ENCODE measurements at regions not wholly inside any gene's neighbourhood (a gene's known extent, or its start where the extent isn't known, plus 50 kb on each side); places are given as distances from the start of the nearest gene placed in this dataset.

DNA sequence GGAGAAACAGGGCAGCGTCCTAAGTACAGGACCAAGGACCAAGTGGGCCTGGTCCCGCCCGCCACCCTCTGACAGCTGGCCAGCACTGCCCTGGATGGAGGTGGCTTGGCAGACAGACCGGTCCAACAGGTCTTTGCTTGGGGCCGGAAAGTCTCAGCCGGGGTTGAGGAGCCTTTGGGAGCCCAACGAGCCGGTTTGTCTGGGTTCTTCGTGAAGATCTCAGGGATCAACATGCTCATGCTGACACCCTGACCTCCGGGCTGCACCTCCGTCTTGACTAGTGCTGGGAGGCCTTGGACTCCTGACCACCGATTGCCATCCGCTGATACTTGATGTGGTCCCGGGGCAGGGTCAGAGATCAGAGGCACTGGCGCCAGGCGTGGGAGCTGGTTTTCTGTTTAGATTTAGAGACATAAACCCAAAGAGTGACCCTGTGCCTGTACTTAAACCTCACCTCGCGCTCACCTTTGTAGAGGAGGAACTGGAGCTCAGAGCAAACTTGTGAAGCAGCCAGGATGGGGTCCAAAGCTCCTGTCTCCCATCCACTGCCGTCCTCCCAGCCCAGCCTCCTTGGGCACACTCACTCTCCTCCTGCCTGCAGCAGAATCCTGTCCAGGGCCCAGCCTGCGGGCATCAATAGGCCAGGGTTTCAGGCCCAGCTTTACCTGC, 92.1 kb upstream of the GSE1 start (continued):
- TF ChIP-seq, protein P1, sequence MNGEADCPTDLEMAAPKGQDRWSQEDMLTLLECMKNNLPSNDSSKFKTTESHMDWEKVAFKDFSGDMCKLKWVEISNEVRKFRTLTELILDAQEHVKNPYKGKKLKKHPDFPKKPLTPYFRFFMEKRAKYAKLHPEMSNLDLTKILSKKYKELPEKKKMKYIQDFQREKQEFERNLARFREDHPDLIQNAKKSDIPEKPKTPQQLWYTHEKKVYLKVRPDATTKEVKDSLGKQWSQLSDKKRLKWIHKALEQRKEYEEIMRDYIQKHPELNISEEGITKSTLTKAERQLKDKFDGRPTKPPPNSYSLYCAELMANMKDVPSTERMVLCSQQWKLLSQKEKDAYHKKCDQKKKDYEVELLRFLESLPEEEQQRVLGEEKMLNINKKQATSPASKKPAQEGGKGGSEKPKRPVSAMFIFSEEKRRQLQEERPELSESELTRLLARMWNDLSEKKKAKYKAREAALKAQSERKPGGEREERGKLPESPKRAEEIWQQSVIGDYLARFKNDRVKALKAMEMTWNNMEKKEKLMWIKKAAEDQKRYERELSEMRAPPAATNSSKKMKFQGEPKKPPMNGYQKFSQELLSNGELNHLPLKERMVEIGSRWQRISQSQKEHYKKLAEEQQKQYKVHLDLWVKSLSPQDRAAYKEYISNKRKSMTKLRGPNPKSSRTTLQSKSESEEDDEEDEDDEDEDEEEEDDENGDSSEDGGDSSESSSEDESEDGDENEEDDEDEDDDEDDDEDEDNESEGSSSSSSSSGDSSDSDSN (CRISPR knock-in tag; IDR thresholded peaks at IDR 0.05), result peak; percentile 53; the same call in 1 of the 2 replicates
- TF ChIP-seq, protein P2, sequence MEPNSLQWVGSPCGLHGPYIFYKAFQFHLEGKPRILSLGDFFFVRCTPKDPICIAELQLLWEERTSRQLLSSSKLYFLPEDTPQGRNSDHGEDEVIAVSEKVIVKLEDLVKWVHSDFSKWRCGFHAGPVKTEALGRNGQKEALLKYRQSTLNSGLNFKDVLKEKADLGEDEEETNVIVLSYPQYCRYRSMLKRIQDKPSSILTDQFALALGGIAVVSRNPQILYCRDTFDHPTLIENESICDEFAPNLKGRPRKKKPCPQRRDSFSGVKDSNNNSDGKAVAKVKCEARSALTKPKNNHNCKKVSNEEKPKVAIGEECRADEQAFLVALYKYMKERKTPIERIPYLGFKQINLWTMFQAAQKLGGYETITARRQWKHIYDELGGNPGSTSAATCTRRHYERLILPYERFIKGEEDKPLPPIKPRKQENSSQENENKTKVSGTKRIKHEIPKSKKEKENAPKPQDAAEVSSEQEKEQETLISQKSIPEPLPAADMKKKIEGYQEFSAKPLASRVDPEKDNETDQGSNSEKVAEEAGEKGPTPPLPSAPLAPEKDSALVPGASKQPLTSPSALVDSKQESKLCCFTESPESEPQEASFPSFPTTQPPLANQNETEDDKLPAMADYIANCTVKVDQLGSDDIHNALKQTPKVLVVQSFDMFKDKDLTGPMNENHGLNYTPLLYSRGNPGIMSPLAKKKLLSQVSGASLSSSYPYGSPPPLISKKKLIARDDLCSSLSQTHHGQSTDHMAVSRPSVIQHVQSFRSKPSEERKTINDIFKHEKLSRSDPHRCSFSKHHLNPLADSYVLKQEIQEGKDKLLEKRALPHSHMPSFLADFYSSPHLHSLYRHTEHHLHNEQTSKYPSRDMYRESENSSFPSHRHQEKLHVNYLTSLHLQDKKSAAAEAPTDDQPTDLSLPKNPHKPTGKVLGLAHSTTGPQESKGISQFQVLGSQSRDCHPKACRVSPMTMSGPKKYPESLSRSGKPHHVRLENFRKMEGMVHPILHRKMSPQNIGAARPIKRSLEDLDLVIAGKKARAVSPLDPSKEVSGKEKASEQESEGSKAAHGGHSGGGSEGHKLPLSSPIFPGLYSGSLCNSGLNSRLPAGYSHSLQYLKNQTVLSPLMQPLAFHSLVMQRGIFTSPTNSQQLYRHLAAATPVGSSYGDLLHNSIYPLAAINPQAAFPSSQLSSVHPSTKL (CRISPR knock-in tag; IDR thresholded peaks at IDR 0.05), result peak; percentile 68
- TF ChIP-seq, protein P3, sequence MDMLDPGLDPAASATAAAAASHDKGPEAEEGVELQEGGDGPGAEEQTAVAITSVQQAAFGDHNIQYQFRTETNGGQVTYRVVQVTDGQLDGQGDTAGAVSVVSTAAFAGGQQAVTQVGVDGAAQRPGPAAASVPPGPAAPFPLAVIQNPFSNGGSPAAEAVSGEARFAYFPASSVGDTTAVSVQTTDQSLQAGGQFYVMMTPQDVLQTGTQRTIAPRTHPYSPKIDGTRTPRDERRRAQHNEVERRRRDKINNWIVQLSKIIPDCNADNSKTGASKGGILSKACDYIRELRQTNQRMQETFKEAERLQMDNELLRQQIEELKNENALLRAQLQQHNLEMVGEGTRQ (IDR thresholded peaks at IDR 0.05; ENCODE audit: low read depth, low read length), result no peak
- TF ChIP-seq, protein P3 (CRISPR knock-in tag; IDR thresholded peaks at IDR 0.05; ENCODE audit: borderline replicate concordance), result no peak
- 0 out of 2 replicates have a peak, but pooled peaks have one; percentile 7 for TF ChIP-seq GPN1 (CRISPR knock-in tag; IDR thresholded peaks at IDR 0.05; ENCODE audit: borderline replicate concordance)
- TF ChIP-seq CREM (IDR thresholded peaks at IDR 0.05), result peak; percentile 69; the same call in 1 of the 2 replicates
- TF ChIP-seq CREM (CRISPR knock-in tag; IDR thresholded peaks at IDR 0.05), result no peak
- no peak for TF ChIP-seq NFE2L2 (IDR thresholded peaks at IDR 0.05; ENCODE audit: low read length)
